SK-N-SH (cell line): ENCODE measurements at regions not wholly inside any gene's neighbourhood (a gene's known extent, or its start where the extent isn't known, plus 50 kb on each side); places are given as distances from the start of the nearest gene placed in this dataset.

Source experiments
- CHD2 ChIP-seq: fragments of 150-350 bp; IDR thresholded peaks from 2 replicates; pipeline ENCODE4 v1.6.1; 2018; ENCODE audit warnings: low read length; ENCODE audit not compliant: partially characterized antibody
- GATA2 ChIP-seq: sonication (generic); formaldehyde crosslinking; IDR thresholded peaks from 2 replicates; pipeline ENCODE4 v1.5.0; 2020; ENCODE audit warnings: mild to moderate bottlenecking, missing genetic modification reagents
- MAX ChIP-seq: IDR thresholded peaks from 2 replicates; pipeline ENCODE4 v1.4.0; 2012; ENCODE audit warnings: low read depth

GRCh38 chr3:6791161-6791560 lies 69.8 kb upstream of the GRM7 start:
- TF ChIP-seq MAX (no peak), GATA2 (CRISPR knock-in tag) (no peak), CHD2 (no peak)
